ENCODE measurements at regions not wholly inside any gene's neighbourhood (a gene's known extent, or its start where the extent isn't known, plus 50 kb on each side); places are given as distances from the start of the nearest gene placed in this dataset.
A peak's percentile ranks its signal among the peaks of the same experiment; 100 is the strongest.

GRCh38 chr5:121581588-121581987 lies 270.1 kb upstream of the FTMT start:
- no peak overlapping the region for H3K27ac ChIP-seq (ENCODE audit: low read length)
- DNase-seq: no peak
- H3K9me3 ChIP-seq (ENCODE audit: control insufficient read depth, low read depth, low read length): no peaks in the 10 kb centered on the region
- no peaks in the 10 kb centered on the region for H3K27me3 ChIP-seq (ENCODE audit: control insufficient read depth, insufficient read depth, low read length)
- no CpG with 5 or more reads among the region's 2 CpGs for WGBS (ENCODE audit: insufficient coverage, low lambda C conversion rate)
- no peaks in the 10 kb centered on the region for H3K36me3 ChIP-seq (ENCODE audit: control insufficient read depth, insufficient read depth, low read length)
- no peaks in the 10 kb centered on the region for H3K4me1 ChIP-seq (ENCODE audit: control insufficient read depth, insufficient read depth, low read length)
- H3K4me3 ChIP-seq (ENCODE audit: low read length): no peak overlapping the region

GRCh38 chr5:121596882-121597281 lies 254.8 kb upstream of the FTMT start:
- H3K9me3 ChIP-seq (ENCODE audit: control insufficient read depth, low read depth, low read length): peaks cover 4% of the 10 kb centered on the region
- H3K4me1 ChIP-seq (ENCODE audit: control insufficient read depth, insufficient read depth, low read length): no peaks in the 10 kb centered on the region
- no peak overlapping the region for H3K27ac ChIP-seq (ENCODE audit: low read length)
- no peaks in the 10 kb centered on the region for H3K27me3 ChIP-seq (ENCODE audit: control insufficient read depth, insufficient read depth, low read length)
- no CpG with 5 or more reads among the region's 3 CpGs for WGBS (ENCODE audit: insufficient coverage, low lambda C conversion rate)
- no peak for DNase-seq
- H3K4me3 ChIP-seq (ENCODE audit: low read length): no peak overlapping the region
- H3K36me3 ChIP-seq (ENCODE audit: control insufficient read depth, insufficient read depth, low read length): no peaks in the 10 kb centered on the region

GRCh38 chr5:121608826-121609225 lies 242.9 kb upstream of the FTMT start:
- Histone ChIP-seq H3K4me3 (ENCODE audit: low read length) (no peak overlapping the region), H3K9me3 (ENCODE audit: control insufficient read depth, low read depth, low read length) (no peaks in the 10 kb centered on the region), H3K27ac (ENCODE audit: low read length) (no peak overlapping the region), H3K27me3 (ENCODE audit: control insufficient read depth, insufficient read depth, low read length) (no peaks in the 10 kb centered on the region), H3K4me1 (ENCODE audit: control insufficient read depth, insufficient read depth, low read length) (no peaks in the 10 kb centered on the region), H3K36me3 (ENCODE audit: control insufficient read depth, insufficient read depth, low read length) (no peaks in the 10 kb centered on the region)
- 100% methylated on average over 1 of the region's 2 CpGs for WGBS (ENCODE audit: insufficient coverage, low lambda C conversion rate)
- no peak for DNase-seq

GRCh38 chr5:121624035-121624434 lies 227.6 kb upstream of the FTMT start:
- Histone ChIP-seq H3K36me3 (ENCODE audit: control insufficient read depth, insufficient read depth, low read length) (no peaks in the 10 kb centered on the region), H3K27me3 (ENCODE audit: control insufficient read depth, insufficient read depth, low read length) (no peaks in the 10 kb centered on the region), H3K4me1 (ENCODE audit: control insufficient read depth, insufficient read depth, low read length) (no peaks in the 10 kb centered on the region), H3K4me3 (ENCODE audit: low read length) (no peak overlapping the region), H3K27ac (ENCODE audit: low read length) (no peak overlapping the region), H3K9me3 (ENCODE audit: control insufficient read depth, low read depth, low read length) (no peaks in the 10 kb centered on the region)
- WGBS (ENCODE audit: insufficient coverage, low lambda C conversion rate): no CpG with 5 or more reads among the region's 2 CpGs
- DNase-seq: no peak

GRCh38 chr5:121628783-121629182 lies 222.9 kb upstream of the FTMT start:
- Histone ChIP-seq H3K9me3 (ENCODE audit: control insufficient read depth, low read depth, low read length) (no peaks in the 10 kb centered on the region), H3K27ac (ENCODE audit: low read length) (no peak overlapping the region), H3K4me1 (ENCODE audit: control insufficient read depth, insufficient read depth, low read length) (no peaks in the 10 kb centered on the region), H3K4me3 (ENCODE audit: low read length) (no peak overlapping the region), H3K36me3 (ENCODE audit: control insufficient read depth, insufficient read depth, low read length) (no peaks in the 10 kb centered on the region), H3K27me3 (ENCODE audit: control insufficient read depth, insufficient read depth, low read length) (no peaks in the 10 kb centered on the region)
- peak; percentile 1 to 30 for DNase-seq
- WGBS (ENCODE audit: insufficient coverage, low lambda C conversion rate): 80% methylated on average over 1 of the region's 3 CpGs

- Histone ChIP-seq H3K27me3 (ENCODE audit: control insufficient read depth, insufficient read depth, low read length) (no peaks in the 10 kb centered on the region), H3K27ac (ENCODE audit: low read length) (no peak overlapping the region), H3K4me3 (ENCODE audit: low read length) (no peak overlapping the region), H3K36me3 (ENCODE audit: control insufficient read depth, insufficient read depth, low read length) (no peaks in the 10 kb centered on the region), H3K4me1 (ENCODE audit: control insufficient read depth, insufficient read depth, low read length) (no peaks in the 10 kb centered on the region), H3K9me3 (ENCODE audit: control insufficient read depth, low read depth, low read length) (no peaks in the 10 kb centered on the region)
- peak; percentile 15 to 27 for DNase-seq
- no CpG with 5 or more reads among the region's 5 CpGs for WGBS (ENCODE audit: insufficient coverage, low lambda C conversion rate)
Measured at GRCh38 chr5:121630402-121630801, 221.3 kb upstream of the FTMT start.

- DNase-seq: no peak
- Histone ChIP-seq H3K27ac (ENCODE audit: low read length) (no peak overlapping the region), H3K9me3 (ENCODE audit: control insufficient read depth, low read depth, low read length) (no peaks in the 10 kb centered on the region), H3K4me3 (ENCODE audit: low read length) (no peak overlapping the region), H3K4me1 (ENCODE audit: control insufficient read depth, insufficient read depth, low read length) (no peaks in the 10 kb centered on the region), H3K36me3 (ENCODE audit: control insufficient read depth, insufficient read depth, low read length) (no peaks in the 10 kb centered on the region), H3K27me3 (ENCODE audit: control insufficient read depth, insufficient read depth, low read length) (no peaks in the 10 kb centered on the region)
- WGBS (ENCODE audit: insufficient coverage, low lambda C conversion rate): 100% methylated on average over 1 of the region's 2 CpGs
Measured at GRCh38 chr5:121634946-121635345, 216.7 kb upstream of the FTMT start.

GRCh38 chr5:121638126-121638525 lies 213.6 kb upstream of the FTMT start:
- Histone ChIP-seq H3K27ac (ENCODE audit: low read length) (no peak overlapping the region), H3K36me3 (ENCODE audit: control insufficient read depth, insufficient read depth, low read length) (no peaks in the 10 kb centered on the region), H3K9me3 (ENCODE audit: control insufficient read depth, low read depth, low read length) (no peaks in the 10 kb centered on the region), H3K27me3 (ENCODE audit: control insufficient read depth, insufficient read depth, low read length) (no peaks in the 10 kb centered on the region), H3K4me3 (ENCODE audit: low read length) (no peak overlapping the region), H3K4me1 (ENCODE audit: control insufficient read depth, insufficient read depth, low read length) (no peaks in the 10 kb centered on the region)
- DNase-seq: no peak
- no CpG with 5 or more reads among the region's 2 CpGs for WGBS (ENCODE audit: insufficient coverage, low lambda C conversion rate)

- H3K27me3 ChIP-seq (ENCODE audit: control insufficient read depth, insufficient read depth, low read length): no peaks in the 10 kb centered on the region
- H3K36me3 ChIP-seq (ENCODE audit: control insufficient read depth, insufficient read depth, low read length): no peaks in the 10 kb centered on the region
- no peak overlapping the region for H3K27ac ChIP-seq (ENCODE audit: low read length)
- no peak overlapping the region for H3K4me3 ChIP-seq (ENCODE audit: low read length)
- H3K9me3 ChIP-seq (ENCODE audit: control insufficient read depth, low read depth, low read length): no peaks in the 10 kb centered on the region
- WGBS (ENCODE audit: insufficient coverage, low lambda C conversion rate): no CpG with 5 or more reads among the region's 1 CpG
- no peak for DNase-seq
- no peaks in the 10 kb centered on the region for H3K4me1 ChIP-seq (ENCODE audit: control insufficient read depth, insufficient read depth, low read length)
Measured at GRCh38 chr5:121640298-121640697, 211.4 kb upstream of the FTMT start.

- no peaks in the 10 kb centered on the region for H3K27me3 ChIP-seq (ENCODE audit: control insufficient read depth, insufficient read depth, low read length)
- H3K4me3 ChIP-seq (ENCODE audit: low read length): no peak overlapping the region
- no peaks in the 10 kb centered on the region for H3K36me3 ChIP-seq (ENCODE audit: control insufficient read depth, insufficient read depth, low read length)
- H3K9me3 ChIP-seq (ENCODE audit: control insufficient read depth, low read depth, low read length): no peaks in the 10 kb centered on the region
- no peak overlapping the region for H3K27ac ChIP-seq (ENCODE audit: low read length)
- no peaks in the 10 kb centered on the region for H3K4me1 ChIP-seq (ENCODE audit: control insufficient read depth, insufficient read depth, low read length)
- DNase-seq: no peak
Measured at GRCh38 chr5:121658221-121658620, 193.5 kb upstream of the FTMT start.

- Histone ChIP-seq H3K27me3 (ENCODE audit: control insufficient read depth, insufficient read depth, low read length) (no peaks in the 10 kb centered on the region), H3K4me1 (ENCODE audit: control insufficient read depth, insufficient read depth, low read length) (no peaks in the 10 kb centered on the region), H3K4me3 (ENCODE audit: low read length) (no peak overlapping the region), H3K27ac (ENCODE audit: low read length) (no peak overlapping the region), H3K9me3 (ENCODE audit: control insufficient read depth, low read depth, low read length) (no peaks in the 10 kb centered on the region), H3K36me3 (ENCODE audit: control insufficient read depth, insufficient read depth, low read length) (no peaks in the 10 kb centered on the region)
- DNase-seq: no peak
- no CpG with 5 or more reads among the region's 6 CpGs for WGBS (ENCODE audit: insufficient coverage, low lambda C conversion rate)
Measured at GRCh38 chr5:121660142-121660541, 191.5 kb upstream of the FTMT start.

All from large intestine (tissue), 3 donors.